Neural crest cell (in vitro differentiated cells): ENCODE measurements at regions not wholly inside any gene's neighbourhood (a gene's known extent, or its start where the extent isn't known, plus 50 kb on each side); places are given as distances from the start of the nearest gene placed in this dataset.

ENCODE experiments used
- DNase-seq: peaks from one replicate; pipeline ENCODE4 v3.0.0; 2021; ENCODE audit warnings: low read depth, mixed read lengths, low spot score
- H3K27ac Mint-ChIP-seq: one replicate; pipeline ENCODE4 v1.8.0; 2021; ENCODE audit warnings: mild to moderate bottlenecking, mixed read lengths; ENCODE audit not compliant: unreplicated experiment
- H3K27me3 Mint-ChIP-seq: 2 replicates; pipeline ENCODE4 v1.8.0; 2021; ENCODE audit warnings: low read depth, mild to moderate bottlenecking, mixed read lengths
- H3K36me3 Mint-ChIP-seq: 2 replicates; pipeline ENCODE4 v1.8.0; 2021; ENCODE audit warnings: low read depth, mild to moderate bottlenecking, mixed read lengths
- H3K4me1 Mint-ChIP-seq: 2 replicates; pipeline ENCODE4 v1.8.0; 2021; ENCODE audit warnings: mixed read lengths
- H3K4me3 Mint-ChIP-seq: one replicate; pipeline ENCODE4 v1.8.0; 2021; ENCODE audit warnings: mild to moderate bottlenecking, mixed read lengths
- H3K9me3 Mint-ChIP-seq: 2 replicates; pipeline ENCODE4 v1.8.0; 2021; ENCODE audit warnings: mixed read lengths
- TF ChIP-seq, protein P1 (sequence below): fragments of 200-600 bp; sonication (generic); conservative IDR thresholded peaks from 2 replicates; pipeline ENCODE4 v1.5.0; 2021; ENCODE audit warnings: antibody characterized with exemption, mild to moderate bottlenecking

DNA sequence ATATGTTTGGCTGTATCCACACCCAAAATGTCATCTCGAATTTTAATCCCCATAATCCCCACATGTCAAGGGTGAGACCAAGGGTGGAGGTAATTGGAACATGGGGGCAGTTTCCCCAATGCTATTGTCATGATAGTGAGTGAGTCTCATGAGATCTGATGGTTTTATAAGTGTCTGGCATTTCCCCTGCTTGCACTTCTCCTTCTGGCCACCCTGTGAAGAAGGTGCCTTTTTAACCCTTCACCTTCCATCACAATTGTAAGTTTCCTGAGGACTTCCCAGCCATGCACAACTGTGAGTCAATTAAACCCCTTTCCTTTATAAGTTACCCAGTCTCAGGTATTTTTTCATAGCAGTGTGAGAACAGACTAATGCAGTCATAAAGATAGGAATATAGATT is 216.7 kb upstream of the SSTR1 start:
- TF ChIP-seq, protein P1, sequence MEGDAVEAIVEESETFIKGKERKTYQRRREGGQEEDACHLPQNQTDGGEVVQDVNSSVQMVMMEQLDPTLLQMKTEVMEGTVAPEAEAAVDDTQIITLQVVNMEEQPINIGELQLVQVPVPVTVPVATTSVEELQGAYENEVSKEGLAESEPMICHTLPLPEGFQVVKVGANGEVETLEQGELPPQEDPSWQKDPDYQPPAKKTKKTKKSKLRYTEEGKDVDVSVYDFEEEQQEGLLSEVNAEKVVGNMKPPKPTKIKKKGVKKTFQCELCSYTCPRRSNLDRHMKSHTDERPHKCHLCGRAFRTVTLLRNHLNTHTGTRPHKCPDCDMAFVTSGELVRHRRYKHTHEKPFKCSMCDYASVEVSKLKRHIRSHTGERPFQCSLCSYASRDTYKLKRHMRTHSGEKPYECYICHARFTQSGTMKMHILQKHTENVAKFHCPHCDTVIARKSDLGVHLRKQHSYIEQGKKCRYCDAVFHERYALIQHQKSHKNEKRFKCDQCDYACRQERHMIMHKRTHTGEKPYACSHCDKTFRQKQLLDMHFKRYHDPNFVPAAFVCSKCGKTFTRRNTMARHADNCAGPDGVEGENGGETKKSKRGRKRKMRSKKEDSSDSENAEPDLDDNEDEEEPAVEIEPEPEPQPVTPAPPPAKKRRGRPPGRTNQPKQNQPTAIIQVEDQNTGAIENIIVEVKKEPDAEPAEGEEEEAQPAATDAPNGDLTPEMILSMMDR: no peak
- no peak for DNase-seq
- H3K27ac Mint-ChIP-seq: no peak overlapping the region
- H3K27me3 Mint-ChIP-seq: peaks cover 2% of the 10 kb centered on the region
- no peak overlapping the region for H3K4me3 Mint-ChIP-seq
- H3K9me3 Mint-ChIP-seq: no peaks in the 10 kb centered on the region
- no peaks in the 10 kb centered on the region for H3K36me3 Mint-ChIP-seq
- no peaks in the 10 kb centered on the region for H3K4me1 Mint-ChIP-seq

- Mint-ChIP-seq H3K27me3 (no peaks in the 10 kb centered on the region), H3K4me3 (no peak overlapping the region), H3K27ac (no peak overlapping the region), H3K4me1 (no peaks in the 10 kb centered on the region), H3K9me3 (no peaks in the 10 kb centered on the region), H3K36me3 (no peaks in the 10 kb centered on the region)
- no peak for DNase-seq
- TF ChIP-seq, protein P1: no peak
Observed at GRCh38 chr14:37992499-37992898, 215.2 kb upstream of the SSTR1 start.

- TF ChIP-seq, protein P1: no peak
- Mint-ChIP-seq H3K27ac (no peak overlapping the region), H3K9me3 (no peaks in the 10 kb centered on the region), H3K4me1 (no peaks in the 10 kb centered on the region), H3K4me3 (no peak overlapping the region), H3K36me3 (no peaks in the 10 kb centered on the region), H3K27me3 (no peaks in the 10 kb centered on the region)
- DNase-seq: no peak
Observed at GRCh38 chr14:37994846-37995372, 212.8 kb upstream of the SSTR1 start.

DNA sequence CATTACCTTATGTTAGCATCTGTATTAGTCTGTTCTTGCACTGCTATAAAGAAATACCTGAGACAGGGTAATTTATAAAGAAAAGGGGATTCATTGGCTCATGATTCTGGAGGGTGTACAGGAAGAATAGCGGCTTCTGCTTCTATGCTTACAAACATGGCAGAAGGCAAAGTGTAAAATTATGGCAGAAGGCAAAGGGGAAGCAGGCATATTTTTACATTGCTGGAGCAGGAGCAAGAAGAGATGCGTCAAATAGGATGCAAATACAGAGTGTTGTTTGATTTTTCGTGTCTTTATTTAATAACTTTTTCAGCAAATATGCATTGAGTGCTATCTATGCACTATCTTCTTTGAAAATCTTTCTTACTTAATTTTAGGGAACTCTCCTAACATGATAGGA is 210.7 kb upstream of the SSTR1 start:
- no peak for DNase-seq
- Mint-ChIP-seq H3K9me3 (no peaks in the 10 kb centered on the region), H3K4me3 (no peak overlapping the region), H3K27ac (no peak overlapping the region), H3K27me3 (peaks cover 2% of the 10 kb centered on the region), H3K4me1 (no peaks in the 10 kb centered on the region), H3K36me3 (no peaks in the 10 kb centered on the region)
- TF ChIP-seq, protein P1: no peak

GRCh38 chr14:38000340-38000739 is 207.4 kb upstream of the SSTR1 start:
- Mint-ChIP-seq H3K36me3 (no peaks in the 10 kb centered on the region), H3K27ac (no peak overlapping the region), H3K9me3 (no peaks in the 10 kb centered on the region), H3K27me3 (peaks cover 4% of the 10 kb centered on the region), H3K4me1 (no peaks in the 10 kb centered on the region), H3K4me3 (no peak overlapping the region)
- TF ChIP-seq, protein P1: no peak
- DNase-seq: no peak

GRCh38 chr14:38001501-38001900 is 206.2 kb upstream of the SSTR1 start:
- Mint-ChIP-seq H3K4me1 (no peaks in the 10 kb centered on the region), H3K27ac (no peak overlapping the region), H3K36me3 (no peaks in the 10 kb centered on the region), H3K4me3 (no peak overlapping the region), H3K9me3 (no peaks in the 10 kb centered on the region), H3K27me3 (peaks cover 4% of the 10 kb centered on the region)
- DNase-seq: no peak
- TF ChIP-seq, protein P1: no peak
